ENCODE measurements at regions not wholly inside any gene's neighbourhood (a gene's known extent, or its start where the extent isn't known, plus 50 kb on each side); places are given as distances from the start of the nearest gene placed in this dataset.

DNA sequence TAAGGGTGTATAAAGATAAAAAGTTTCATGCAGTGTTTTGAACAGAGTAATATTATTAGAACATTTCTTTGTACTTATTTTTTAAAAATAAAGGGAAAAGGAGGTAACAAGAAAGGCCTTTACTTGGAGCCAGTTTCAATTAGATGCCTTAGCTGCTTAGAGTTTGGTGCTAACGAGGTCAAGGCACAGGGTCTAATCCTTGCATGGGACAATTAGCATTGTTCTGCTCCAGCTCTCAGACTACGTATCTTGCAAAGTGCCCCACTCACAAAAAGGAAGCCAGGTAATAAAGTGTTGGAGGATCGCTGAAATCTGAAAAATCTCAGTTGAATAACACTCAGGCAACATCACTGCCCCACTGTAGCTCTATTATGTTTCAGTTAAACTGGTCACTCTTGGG lies 2011.3 kb downstream of the EFNA5 start:
- TF ChIP-seq, protein P1, sequence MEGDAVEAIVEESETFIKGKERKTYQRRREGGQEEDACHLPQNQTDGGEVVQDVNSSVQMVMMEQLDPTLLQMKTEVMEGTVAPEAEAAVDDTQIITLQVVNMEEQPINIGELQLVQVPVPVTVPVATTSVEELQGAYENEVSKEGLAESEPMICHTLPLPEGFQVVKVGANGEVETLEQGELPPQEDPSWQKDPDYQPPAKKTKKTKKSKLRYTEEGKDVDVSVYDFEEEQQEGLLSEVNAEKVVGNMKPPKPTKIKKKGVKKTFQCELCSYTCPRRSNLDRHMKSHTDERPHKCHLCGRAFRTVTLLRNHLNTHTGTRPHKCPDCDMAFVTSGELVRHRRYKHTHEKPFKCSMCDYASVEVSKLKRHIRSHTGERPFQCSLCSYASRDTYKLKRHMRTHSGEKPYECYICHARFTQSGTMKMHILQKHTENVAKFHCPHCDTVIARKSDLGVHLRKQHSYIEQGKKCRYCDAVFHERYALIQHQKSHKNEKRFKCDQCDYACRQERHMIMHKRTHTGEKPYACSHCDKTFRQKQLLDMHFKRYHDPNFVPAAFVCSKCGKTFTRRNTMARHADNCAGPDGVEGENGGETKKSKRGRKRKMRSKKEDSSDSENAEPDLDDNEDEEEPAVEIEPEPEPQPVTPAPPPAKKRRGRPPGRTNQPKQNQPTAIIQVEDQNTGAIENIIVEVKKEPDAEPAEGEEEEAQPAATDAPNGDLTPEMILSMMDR (IDR thresholded peaks at IDR 0.05; ENCODE audit: extremely low read depth in 1 of 2, insufficient read depth in 1 of 2, low read depth in 1 of 2, low read length in 2 of 2), result no peak
- TF ChIP-seq POLR2A (IDR thresholded peaks at IDR 0.05; ENCODE audit: low read depth, low read length), result no peak
- TF ChIP-seq, protein P2, sequence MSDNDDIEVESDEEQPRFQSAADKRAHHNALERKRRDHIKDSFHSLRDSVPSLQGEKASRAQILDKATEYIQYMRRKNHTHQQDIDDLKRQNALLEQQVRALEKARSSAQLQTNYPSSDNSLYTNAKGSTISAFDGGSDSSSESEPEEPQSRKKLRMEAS (IDR thresholded peaks at IDR 0.05; ENCODE audit: insufficient read depth, insufficient read length), result no peak
- TF ChIP-seq FOS (IDR thresholded peaks at IDR 0.05; ENCODE audit: borderline replicate concordance, insufficient read depth, low read length), result no peak
- no peak for TF ChIP-seq MYC (IDR thresholded peaks at IDR 0.05; ENCODE audit: low read depth, low read length)
- no peak for TF ChIP-seq EZH2 (IDR thresholded peaks at IDR 0.05; ENCODE audit: borderline replicate concordance, low read depth, low read length, severe bottlenecking)
- no peak for TF ChIP-seq GATA2 (IDR thresholded peaks at IDR 0.05; ENCODE audit: insufficient read depth, insufficient read length, low read depth, low read length)

Measured in endothelial cell of umbilical vein (primary cell).